HK-2 (cell line): ENCODE measurements at regions not wholly inside any gene's neighbourhood (a gene's known extent, or its start where the extent isn't known, plus 50 kb on each side); places are given as distances from the start of the nearest gene placed in this dataset.

Source experiments
- DNase-seq: peaks from one replicate; pipeline ENCODE4 v3.0.0-alpha.2; 2018; ENCODE audit not compliant: unreplicated experiment

DNA sequence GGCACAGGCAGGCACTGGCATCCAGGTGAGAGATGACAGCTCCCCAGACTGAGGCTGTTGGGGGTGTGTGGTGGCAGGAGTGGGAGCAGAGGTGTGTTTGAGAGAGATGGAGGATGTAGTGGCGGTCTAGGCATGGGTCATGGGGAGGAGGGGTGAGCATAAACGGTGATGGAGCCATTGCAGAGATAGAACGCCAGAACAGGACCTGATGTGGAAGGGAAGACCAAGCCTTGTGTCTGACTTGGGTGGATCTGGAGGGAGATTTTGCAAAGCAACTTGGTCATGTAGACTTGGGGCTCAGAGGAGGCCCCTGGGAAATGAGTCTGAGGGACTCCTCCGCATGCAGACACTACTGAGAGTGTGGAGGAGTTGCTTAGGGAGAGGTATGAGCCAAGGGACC lies 50.0 kb upstream of the CLDN5 start:
- DNase-seq: no peak

DNA sequence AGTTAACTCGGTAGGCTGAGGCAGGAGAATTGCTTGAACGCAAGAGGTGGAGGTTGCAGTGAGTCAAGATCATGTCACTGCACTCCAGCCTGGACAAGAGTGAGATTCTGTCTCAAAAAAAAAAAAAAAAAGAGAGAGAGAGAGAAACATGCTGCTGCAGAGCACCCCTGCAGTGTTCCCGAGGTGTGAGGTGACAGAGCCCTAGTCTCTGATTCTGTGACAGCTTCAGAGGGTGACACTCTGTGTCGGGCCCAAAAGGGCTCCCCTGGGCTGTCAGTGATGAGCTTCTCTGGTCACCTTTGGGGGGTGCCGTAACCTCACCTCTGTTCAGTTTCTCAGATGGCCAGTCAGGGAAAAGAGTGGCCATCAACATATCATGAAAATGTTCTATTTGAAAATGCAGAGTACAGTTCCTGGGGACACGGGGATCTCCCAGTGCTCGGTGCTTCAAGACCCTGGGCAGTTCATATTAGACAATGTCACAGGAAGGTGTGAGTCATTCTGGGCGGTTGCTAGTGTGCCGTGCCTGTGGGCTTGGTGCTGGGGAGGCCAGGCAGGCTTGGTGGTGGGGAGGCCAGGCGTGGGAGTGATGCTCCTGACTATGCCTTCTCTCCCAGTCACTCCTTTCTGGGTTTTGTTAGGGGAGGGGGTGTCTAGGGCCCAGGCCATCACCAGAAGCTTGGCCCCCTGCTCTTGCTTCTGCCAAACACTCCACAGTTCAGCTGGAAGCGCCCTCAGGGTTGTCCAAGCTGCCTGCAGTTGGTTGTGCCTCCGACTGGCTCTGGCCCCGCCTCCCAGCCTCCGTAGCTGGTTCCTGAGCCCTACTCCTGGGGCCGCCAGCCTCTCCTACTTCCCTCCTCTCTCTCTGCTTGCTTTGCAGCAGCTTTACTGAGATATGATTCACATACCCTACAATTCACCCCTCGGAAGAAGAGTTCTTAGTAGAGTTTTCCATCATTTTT lies 52.5 kb upstream of the CLDN5 start:
- peak; percentile 34 for DNase-seq

DNA sequence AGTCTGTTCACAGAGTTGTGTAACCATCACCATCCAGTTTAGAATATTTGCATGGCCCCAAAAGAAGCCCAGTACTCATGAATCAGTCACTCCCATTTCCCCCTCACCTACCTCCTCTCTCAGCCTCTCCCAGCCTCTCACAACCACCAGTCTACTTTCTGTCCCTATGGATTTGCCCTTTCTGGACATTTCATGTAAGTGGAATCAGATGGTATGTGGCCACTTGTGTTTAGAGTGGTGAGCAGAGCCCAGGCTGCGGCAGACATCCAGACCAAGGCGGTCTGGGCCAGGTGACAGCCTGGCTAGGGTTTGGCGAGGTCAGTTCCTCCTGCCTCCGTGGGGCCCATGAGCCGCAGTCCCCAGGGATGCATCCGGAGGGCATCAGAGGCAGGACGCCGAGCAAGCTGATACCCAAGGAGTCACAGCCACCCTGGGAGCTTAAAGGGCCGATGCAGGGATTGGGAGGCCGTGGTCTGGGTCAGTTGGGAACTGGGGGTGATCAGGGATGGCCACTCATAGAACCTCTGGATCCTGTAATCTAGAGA lies 53.3 kb upstream of the CLDN5 start:
- DNase-seq: no peak

DNA sequence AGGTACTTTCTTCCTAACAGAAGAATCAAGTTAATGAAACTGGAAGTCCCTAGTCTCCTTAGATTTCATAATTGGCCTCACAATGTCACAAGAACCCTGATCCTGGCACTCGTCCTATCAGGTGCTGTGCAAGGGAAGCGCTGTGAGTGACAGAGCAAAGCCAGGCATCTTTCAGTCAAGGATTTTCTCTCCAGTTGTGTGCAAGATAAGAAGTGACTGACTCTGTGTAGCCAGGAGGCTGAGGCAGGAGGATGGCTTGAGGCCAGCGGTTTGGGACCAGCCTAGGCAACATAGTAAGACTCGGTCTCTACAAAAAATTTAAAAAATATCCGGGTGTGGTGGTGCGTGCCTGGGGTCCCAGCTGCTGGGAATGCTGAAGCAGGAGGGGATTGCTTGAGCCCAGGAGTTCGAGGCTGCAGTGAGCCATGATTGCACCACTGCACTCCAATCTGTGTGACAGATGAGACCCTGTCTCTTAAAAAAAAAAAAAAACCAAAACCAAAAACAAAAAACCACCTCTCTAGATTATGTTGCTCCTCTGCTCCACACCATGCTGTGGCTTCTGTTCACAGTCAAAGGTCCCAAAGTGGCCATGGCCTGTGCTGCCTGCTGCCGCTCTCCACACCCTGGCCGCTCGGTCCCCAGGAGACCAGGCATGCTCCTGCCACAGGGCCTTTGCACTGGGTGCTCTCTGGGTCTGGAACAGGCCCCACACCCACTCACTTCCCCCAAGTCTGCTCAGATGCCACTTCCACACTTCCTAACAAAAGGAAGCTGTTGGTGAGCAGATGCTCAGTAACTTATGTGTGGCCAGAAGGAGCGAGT lies 54.2 kb upstream of the CLDN5 start:
- DNase-seq: no peak

DNA sequence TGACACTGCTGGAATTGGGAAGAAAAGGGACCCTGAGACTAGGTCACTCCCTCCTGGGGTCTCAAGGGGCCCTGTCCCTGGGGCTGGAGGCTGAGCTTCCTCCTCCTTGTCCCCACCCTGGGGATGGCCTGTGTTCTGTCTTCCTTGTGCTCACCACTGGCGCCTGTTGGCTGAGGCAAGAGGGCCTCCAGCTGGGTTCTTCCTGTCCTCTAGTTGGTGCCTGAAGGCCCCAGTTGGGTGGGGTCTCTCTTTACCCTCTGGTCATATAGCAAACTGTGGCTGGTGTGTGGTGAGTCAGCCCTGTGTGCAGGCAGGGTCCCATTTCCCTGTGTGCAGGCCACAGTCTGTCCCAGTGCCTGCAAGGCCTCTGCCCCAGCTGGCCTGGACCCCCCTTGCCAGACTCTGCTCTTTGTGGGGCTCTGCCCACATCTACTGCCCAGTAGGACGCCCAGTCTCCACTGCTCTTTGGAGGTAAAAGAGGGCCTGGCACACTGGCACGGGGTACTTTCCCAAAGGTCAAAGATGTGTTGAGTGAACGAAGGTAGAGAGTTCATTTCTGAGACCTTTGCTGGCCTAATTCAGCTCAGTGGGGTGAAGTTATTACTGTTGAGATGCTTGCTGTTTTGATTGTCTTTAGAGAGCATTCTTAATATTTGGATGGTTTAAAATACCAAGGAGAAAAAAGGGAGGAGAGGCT lies 55.1 kb upstream of the CLDN5 start:
- no peak for DNase-seq

DNA sequence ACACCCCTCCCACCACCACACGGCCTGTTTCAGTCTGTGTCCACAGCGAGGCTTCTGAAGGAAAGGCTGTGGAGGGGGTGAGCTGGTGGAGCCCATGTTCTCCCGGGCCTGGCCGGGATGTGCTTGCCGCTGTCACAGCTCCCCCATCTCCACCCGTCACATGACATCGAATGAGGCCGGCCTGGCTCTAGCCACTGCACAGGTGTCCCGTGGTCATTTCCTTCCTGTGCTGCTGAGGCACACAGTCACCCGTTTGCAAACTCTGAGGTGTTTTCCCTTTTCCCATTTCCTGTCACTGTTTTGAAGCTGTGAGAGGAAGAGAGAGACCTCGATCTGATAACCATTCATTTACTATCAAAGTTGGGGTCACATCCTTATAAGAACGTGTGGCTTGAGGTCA lies 55.7 kb upstream of the CLDN5 start:
- no peak for DNase-seq

DNA sequence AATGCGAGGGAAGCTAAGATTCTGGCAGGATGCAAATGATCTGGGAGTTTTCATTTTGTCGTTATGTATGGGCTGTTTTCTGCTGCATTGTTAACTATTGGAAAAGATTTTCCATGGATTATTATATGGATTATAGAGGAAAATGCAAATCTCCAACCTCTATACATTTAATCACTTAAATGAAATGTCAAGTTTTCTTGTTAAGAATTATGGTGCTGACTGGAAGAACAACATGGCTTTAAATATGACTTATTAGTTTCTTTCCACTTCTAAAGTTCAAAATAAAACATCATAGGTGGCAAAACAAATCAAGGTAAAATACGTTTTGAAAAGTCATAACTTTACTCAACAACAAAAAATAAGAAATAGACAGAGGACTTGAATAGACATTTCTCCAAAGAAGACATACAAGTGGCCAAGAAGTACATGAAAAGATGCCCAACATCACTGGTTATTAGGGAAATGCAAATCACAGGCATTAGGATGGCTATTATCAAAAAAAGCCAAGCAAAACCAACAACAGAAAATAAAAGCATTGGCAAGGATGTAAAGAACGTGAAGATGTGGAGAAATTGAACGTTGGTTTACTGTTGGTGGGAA lies 56.2 kb upstream of the CLDN5 start:
- DNase-seq: no peak

DNA sequence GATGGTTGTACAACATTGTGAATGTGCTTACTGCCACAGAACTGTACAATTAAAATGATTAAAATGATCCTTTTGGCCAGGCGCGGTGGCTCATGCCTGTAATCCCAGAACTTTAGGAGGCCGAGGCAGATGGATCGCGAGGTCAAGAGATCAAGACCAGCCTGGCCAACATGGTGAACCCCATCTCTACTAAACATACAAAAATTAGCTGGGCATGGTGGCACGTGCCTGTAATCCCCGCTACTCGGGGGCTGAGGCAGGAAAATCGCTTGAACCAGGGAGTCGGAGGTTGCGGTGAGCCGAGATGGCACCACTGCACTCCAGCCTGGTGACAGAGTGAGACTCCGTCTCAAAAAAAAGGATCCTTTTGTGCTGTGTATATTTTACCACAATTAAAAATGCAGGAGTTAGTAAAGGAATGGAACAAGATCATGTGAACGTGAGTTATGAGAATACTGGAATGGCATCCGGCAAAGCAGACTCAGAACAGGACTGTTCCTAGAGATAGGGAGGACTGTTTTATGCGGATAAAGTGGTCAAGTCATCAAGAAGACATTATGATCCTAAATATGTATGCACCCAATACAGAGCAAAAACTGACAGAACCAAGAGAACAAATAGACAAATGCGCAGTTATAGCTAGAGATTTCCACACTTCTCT lies 58.0 kb upstream of the CLDN5 start:
- DNase-seq: no peak

DNA sequence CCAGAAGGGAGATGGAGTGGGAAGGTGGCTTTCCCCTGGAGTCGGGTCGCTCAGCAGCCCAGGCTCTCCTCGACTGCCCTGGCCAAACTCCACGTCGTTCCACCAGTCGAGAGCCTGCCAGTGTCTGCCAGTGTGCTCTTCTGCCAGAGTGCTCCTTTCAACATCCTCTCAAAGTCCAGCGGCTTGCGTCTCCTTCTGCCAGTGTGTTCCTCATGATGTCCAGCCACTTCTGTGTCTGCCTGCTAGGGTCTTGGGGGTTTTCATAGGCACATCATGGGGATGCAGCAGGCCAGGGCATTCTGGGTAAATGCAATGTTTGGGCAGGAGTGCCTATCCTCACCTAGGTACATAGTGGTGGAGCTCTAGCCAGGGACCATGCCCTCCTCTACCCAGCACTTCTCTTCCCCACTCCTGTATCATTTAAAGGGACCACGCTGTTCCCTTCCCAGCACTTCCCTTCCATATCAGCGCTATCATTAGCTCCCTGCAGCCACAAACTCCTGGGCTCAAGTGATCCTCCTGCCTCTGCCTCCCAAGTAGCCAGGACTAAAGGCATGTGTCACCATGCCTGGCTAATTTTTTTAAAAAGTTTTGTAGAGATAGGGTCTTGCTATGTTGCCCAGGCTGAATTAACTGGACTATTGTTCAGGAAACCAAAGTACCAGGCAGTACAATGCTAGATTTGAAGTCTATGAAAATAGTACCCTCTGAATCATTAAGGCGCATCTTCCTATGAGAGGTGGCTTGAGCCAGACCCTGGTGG lies 62.9 kb upstream of the CLDN5 start:
- no peak for DNase-seq

DNA sequence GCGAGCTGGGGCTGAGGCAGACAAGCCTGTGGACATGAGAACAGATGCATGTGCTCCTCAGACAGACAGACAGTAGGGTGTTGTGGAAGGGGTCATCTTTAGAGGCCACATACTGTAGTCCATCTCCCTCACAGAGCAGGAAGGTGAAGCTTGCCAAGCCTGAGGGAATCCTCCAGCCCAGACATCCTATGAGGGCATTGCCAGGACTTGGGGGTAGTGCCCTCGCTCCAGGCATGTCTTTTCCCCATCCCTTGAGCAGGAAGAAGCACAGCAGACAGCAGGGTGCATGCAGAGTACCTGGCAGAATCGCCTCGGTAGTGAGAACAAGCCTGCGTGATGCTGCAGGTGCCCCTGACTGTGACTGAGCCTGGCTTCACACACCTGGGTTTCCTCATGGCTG lies 66.5 kb upstream of the CLDN5 start:
- DNase-seq: no peak

DNA sequence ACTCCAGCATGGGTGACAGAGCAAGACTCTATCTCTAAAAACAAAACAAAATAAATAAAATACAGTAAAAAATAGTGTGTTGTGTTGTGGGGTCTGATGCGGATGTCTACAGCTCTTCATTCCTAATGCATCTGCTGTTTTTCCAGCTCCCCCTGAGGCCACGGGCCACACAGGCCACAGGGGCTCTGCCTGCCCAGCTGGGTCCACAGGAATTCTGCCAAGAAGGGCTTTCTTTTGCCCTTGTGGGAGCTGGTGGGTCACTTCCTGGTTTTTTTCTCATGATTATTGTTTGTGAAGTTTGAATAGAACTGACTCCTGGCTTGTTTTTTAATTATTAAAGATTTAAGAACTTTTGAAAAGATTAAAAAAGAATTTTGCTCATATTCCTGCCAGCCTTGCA lies 67.4 kb upstream of the CLDN5 start:
- DNase-seq: no peak

DNA sequence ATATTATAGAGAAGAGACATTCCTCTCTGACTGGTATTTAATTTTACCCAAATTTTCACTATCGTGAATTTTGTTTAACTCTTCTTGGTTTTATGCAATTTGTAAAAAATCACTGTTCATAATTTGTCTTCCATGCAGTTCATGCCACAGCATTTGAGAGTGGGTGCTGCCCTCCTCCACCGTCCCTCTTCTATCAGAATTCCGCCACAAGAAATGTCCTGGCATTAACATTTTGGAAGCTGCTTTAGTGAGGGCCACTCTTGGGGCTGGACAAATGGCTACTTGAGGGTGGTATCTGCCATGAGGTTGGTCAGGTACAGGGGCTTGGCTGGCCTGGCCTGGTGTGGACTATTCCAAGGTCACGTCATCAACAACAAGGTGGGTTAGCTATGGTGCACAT lies 68.3 kb upstream of the CLDN5 start:
- DNase-seq: no peak

DNA sequence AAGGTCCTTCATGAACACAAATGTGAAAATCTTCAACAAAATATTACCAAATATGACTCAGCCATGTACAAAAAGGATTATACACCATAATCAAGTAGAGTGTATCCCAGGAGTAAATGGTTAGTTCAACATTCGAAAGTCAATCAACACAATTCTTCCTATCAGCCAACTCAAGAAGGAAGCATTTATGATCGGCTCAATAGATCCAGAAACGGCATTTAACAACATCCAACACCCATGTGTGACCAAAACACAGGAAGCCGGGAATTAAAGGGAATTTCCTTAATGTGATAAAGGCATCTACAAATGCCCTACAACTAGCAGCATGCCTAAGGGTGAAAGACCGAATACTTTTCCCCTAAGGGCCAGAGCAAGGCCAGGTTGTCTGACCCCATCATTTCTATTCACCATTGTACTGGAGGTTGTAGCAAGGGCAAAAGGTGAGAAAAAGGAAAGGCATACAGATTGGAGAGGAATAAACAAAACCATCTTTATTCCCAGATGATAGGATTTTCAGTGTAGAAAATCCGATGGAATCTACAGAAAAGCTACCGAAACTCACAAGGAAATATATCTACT lies 69.9 kb upstream of the CLDN5 start:
- DNase-seq: no peak

DNA sequence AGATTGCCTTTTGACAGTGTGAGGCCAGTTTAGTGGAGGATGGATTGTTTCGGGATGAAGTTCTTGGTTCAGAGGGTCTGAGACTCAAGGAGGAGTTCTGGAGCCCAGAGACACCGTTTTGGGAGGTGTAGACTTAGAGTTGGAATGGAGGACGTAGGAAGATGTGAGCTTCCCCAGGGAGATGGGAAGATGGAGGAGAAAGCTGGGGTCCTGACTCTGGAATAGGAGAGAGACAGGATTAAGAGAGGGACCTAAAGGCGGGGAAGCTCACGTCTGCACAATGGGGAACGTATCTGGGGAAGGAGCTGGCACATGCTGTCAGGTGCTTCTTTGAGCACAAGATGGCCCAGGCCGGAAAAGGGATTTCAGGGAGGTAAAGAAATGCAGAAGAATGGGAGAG lies 71.3 kb upstream of the CLDN5 start:
- DNase-seq: no peak

DNA sequence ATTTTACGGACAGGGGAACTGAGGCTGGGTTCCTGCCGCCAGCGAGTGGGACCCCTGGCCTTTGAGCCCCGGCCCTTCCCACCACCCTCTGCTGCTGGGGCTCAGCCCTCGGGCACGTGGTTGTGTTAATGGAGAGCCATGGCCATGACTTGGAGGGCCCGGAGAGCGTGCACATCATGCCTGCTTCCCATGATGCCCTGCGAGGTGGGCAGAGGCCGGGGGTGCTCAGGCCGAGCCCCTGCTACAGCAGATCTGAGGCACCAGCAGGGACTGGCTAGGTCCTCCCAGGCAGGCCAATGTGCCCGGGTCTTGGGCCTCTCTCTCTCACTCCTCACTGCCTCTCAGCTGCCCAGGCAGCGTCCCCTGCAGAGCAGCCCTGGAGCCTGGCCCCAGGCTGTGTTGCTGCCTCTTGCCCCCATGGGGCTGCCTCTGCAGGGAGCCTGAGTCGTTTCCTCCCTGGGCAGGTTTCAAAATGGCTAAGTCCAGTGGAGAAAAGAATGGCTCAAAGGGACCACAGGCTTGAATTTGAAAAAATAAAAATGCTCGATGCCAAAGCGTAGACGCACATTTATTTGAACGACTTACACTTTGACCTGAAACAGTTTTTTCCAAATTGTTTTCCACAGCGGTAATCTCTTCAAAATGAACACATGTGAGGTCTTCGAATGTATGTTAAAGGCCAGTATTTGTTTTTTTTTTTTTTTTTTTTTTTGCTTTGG lies 72.6 kb upstream of the CLDN5 start:
- DNase-seq: no peak

DNA sequence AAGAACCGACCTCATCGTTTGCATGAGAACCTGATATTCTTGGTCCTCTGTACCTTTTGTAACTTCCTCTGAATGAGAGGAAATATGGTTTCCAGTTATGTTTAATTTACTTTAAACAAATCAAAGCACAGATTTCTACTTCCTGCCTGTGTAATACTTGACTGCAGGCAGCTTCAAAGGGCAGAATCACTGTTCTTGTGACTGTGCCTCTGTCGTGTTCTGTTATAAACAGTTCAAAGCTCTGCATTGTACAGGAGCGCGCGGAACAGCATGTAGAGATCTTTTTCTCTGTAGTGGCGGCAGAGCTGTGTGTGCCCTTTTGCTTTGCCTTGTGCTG lies 73.2 kb upstream of the CLDN5 start:
- no peak for DNase-seq

DNA sequence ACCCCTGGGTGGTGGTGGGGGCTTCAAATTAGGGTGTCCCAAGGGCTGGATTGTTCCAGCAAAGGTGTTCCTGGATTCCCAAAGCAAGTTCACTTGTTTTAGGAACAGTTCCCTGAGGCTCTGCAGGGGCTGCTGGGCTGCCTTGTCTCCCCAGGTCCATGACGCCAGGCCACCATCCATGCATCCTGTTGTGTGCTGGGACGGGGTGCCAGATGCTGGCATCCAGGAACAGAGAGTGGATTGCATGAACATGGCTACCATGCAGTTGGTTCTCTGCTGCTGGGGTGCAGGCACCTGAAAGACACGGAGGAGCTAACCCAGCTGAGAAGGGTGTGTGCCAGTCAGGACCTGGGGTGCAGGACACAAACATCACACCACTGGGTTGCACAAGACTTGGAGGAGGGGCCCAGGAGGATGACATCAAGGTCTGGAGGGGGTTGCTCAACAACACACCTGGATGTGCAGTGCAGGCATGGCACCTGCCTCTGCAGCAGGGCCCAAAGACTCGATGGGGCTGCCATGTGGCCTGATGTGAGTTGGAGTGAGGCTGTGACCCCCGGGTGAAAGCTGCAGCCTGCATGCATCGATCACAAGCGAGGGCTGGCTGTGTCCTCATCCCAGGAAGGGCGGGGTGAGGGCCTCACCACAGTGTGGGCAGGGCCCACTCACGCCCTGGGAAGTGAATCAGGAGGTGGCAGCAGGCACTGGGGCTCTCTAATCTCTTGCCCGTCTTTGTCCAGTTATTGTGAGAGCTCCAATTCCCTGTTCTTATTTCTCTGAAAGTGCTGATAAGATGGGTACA lies 74.0 kb upstream of the CLDN5 start:
- DNase-seq: no peak

DNA sequence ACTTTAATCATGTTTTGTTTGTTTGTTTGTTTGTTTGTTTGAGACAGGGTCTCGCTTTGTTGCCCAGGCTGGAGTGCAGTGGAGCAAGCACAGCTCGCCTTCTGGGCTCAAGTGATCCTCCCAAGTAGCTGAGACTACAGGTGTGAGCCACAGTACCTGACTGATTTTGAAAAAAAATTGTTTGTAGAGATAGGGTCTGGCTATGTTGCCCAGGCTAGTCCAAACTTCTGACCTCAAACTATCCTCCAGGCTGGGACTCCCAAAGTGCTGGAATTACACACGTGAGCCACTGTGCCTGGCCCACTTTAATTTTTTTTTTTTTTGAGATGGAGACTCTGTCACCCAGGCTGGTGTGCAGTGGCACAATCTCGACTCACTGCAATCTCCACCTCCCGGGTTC lies 74.8 kb upstream of the CLDN5 start:
- no peak for DNase-seq
